Rectal smooth muscle tissue (tissue), 1 donor: ENCODE measurements at regions not wholly inside any gene's neighbourhood (a gene's known extent, or its start where the extent isn't known, plus 50 kb on each side); places are given as distances from the start of the nearest gene placed in this dataset.
"Not testable (repeated sequence)": the region's sequence is repeated elsewhere in the genome, so short reads cannot be mapped to it uniquely, and the experiment has no call there.

Source experiments
- H3K27ac ChIP-seq: one replicate; pipeline ENCODE4 v1.7.0; 2013; ENCODE audit warnings: low read depth, low read length, inconsistent platforms
- H3K27me3 ChIP-seq: one replicate; pipeline ENCODE4 v1.7.0; 2013; ENCODE audit warnings: low read length; ENCODE audit not compliant: control insufficient read depth, insufficient read depth
- H3K36me3 ChIP-seq: one replicate; pipeline ENCODE4 v1.7.0; 2013; ENCODE audit warnings: low read length; ENCODE audit not compliant: control insufficient read depth, insufficient read depth
- H3K4me1 ChIP-seq: one replicate; pipeline ENCODE4 v1.7.0; 2013; ENCODE audit warnings: low read length; ENCODE audit not compliant: control insufficient read depth, insufficient read depth
- H3K4me3 ChIP-seq: one replicate; pipeline ENCODE4 v1.7.0; 2013; ENCODE audit warnings: low read length
- H3K9ac ChIP-seq: one replicate; pipeline ENCODE4 v1.7.0; 2013; ENCODE audit warnings: low read length

DNA sequence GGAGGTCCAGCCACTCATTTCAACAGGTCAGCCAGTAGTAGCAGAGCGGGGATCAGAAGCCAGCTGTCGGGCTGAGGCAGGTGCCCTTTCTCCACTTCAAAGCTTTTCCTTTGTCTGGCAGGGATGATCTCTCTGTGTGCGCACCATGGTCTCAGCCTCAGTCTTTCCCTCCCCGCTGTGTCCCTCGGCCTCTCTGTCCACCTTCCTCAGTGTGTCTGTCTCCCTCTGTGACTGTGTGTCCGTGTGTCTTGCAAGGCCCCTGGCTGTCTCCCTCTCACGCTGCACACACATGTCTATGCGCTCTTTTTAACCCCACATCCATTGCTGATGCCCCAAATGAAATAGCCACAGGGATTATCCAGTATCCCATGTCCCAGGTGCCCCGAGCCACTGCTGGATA lies 134.0 kb upstream of the ZNF469 start:
- not testable (repeated sequence) for H3K36me3 ChIP-seq, H3K27me3 ChIP-seq, H3K4me3 ChIP-seq, H3K9ac ChIP-seq, H3K27ac ChIP-seq, H3K4me1 ChIP-seq

DNA sequence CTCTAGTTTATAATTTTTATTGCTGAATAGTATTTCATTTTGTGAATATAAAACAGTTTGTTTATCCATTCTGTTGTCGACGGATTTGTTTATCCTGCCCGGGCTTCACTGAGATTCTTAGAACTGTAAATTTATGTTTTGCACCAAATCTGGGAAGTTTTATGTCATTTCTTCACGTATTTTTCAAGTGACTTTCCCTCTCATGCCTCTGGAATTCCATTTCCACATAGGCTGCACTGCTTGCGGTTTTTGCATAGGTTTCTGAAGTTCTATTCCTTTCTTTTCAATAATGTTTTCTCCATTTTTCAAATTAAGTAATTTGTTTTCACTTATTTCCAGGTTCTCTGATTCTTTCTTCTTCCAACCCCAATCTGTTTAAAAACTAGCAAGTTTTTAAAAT lies 132.4 kb upstream of the ZNF469 start:
- H3K4me1 ChIP-seq, H3K27me3 ChIP-seq, H3K36me3 ChIP-seq, H3K4me3 ChIP-seq, H3K27ac ChIP-seq, H3K9ac ChIP-seq: not testable (repeated sequence)

DNA sequence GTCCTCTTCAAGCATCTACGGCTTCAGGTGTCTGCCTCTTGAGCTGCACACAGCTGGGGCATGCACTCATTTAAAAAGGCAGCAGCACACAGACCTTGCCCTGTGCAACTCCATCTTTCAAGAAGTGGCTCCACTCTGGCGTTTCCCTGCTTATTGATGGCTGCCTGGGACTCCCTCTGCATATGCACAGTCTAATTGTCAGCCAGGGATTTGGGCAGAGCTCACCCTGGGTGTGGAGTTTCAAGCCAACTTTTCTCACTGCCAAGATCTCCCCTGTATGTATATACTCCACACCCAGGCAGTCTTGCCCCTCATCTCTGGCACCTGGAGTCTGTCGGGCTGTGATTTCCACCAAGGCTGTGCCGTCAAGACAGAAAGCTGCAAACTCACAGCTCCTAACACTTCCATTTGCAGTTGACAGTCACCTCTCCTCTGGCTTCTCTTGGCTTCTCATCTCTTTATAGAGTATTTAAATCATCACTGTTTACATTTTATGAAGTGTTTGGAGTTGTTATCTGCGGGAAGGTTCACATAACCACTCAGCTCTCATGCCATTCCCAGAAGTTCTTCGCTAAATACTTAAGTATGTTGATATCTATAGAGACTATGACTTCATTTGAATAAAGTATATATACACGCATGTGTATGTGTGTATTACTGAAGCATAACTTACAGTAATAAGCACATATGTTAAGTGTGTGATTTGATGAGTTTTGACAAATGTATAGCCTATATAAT lies 130.5 kb upstream of the ZNF469 start:
- H3K27me3 ChIP-seq, H3K36me3 ChIP-seq, H3K9ac ChIP-seq, H3K27ac ChIP-seq, H3K4me3 ChIP-seq, H3K4me1 ChIP-seq: not testable (repeated sequence)

DNA sequence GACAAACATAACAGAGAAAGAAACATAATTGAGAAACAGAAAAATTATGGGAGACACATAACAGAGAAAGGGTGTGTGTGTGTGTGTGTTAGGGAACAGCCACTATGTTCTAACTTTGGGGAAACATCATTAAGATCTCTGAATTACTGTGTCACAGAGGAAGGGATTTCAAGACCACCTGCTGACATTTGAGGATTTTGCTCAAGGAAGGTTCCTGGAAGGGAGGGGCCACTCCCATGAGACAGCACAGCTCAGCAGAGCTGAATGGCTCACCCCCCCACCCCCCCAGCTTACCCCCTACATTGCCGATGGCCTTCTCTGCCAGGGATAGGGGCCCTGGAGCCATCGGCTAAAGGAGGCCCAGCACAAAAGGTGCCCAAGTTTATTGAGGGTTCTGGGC lies 124.6 kb upstream of the ZNF469 start:
- H3K27ac ChIP-seq, H3K9ac ChIP-seq, H3K27me3 ChIP-seq, H3K4me1 ChIP-seq, H3K36me3 ChIP-seq, H3K4me3 ChIP-seq: not testable (repeated sequence)

DNA sequence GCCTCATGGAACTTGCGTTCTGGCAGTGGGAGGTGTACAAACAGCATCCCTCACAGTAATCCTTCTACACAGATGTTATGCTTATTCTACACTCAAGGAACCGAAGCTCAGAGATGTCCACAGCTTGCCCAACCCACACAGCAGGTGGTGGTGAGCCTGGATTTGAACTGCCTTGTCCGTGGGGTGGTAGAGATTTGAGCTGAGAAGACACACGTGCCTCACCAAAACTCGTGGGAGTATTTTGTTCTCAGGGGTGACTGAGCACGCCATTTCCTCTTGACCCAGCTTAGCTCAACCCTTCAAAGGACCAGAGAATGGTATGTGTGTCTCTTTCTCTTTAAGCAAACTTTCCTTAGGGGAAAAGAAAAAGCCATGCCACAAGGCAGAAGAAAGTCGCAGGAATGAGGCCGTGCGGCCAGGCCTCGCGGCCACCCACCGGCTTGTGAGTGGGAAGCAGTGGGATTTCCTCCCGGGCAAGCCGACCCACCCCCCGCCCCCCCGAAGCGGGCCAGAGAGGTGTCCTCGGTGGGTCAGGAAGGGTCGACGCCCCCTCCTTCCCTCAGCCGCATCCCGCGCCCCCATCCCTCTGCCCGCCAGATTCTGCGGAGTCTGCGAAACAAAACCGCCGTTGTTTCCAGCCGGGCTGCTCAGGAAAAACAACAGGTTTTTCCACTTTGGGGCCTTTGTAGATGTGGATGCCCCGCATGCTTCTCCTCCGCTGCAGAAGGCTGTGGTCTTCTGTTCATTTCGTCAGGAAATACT lies 123.8 kb upstream of the ZNF469 start:
- H3K36me3 ChIP-seq, H3K9ac ChIP-seq, H3K4me1 ChIP-seq, H3K27me3 ChIP-seq, H3K27ac ChIP-seq, H3K4me3 ChIP-seq: not testable (repeated sequence)

DNA sequence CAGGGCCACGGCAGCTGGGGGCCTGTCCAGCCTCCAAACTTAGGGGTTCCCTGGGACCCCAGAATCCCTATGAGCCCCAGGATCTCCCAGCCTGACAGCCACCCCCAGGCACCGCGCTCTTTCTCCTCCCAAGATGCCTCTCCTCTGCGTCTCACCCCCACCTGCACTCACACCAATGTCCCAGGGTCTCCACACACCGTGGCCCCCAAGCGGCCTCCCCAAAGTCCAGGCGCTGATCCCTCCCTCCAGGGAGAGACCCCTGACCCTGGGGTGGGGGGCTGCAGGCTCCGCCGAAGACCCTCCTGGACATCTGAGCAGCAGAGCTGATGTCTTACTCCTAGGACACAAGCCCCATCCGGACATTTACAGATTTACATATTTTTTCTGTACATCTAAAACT lies 123.2 kb upstream of the ZNF469 start:
- not testable (repeated sequence) for H3K4me3 ChIP-seq, H3K4me1 ChIP-seq, H3K27ac ChIP-seq

DNA sequence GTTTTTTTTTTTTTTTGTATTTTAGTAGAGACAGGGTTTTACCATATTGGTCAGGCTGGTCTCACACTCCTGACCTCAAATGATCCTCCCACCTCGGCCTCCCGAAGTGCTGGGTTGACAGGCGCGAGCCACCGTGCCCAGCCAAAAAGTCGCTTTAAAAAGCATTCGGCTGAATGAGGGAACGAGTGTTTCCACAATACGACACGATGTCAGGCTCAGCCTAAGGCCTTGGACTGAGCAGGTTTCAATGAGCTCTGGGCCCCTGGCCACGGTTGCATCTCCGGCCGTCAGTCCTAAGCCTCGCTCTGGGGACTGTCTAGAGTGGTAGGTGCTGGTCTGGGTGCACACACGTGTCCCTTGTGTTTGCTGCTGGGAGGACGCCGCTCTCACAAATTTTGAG lies 122.6 kb upstream of the ZNF469 start:
- not testable (repeated sequence) for H3K36me3 ChIP-seq, H3K4me1 ChIP-seq, H3K9ac ChIP-seq, H3K27ac ChIP-seq, H3K27me3 ChIP-seq, H3K4me3 ChIP-seq

More for the DNA sequence above, 123.2 kb upstream of the ZNF469 start:
- not testable (repeated sequence) for H3K36me3 ChIP-seq, H3K27me3 ChIP-seq, H3K9ac ChIP-seq

DNA sequence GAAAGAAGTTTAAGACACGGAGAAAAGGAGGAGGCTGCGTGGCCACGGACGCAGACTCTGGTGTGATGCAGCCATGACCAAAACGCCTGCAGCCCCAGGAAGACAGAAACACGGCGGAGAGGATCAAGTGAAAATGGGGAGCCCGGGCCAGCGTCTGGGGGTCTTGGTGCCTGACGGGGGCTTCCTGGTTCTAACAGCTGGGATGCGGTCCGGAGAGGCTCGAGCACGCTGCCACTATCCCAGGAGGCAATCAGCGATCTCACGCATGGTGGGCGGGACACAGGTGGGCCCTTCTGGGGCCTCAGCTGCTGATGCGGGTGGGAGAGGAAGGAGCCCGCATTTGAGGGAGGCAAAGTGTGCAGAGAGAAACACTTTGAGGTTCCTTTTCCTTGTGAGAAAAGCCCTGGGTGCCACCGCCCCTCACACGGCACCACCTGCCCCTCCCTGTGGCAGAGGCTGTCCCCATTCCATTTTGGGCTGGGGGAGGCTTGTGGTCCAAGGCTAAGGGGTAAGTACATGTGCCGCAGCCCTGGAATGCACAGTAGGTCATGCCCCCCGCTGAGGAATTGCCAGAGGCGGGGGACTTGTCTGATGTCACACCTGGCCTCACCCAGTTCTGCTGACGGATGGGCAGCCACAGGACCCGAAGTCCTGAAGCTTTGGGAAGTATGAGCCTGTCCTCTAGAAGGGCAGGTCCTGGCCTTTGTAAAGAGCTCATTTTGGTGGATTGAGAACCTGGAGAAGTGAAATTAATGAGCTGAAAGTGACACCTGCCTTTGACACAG lies 121.7 kb upstream of the ZNF469 start:
- H3K4me3 ChIP-seq, H3K27ac ChIP-seq, H3K9ac ChIP-seq, H3K36me3 ChIP-seq, H3K27me3 ChIP-seq: not testable (repeated sequence)
- H3K4me1 ChIP-seq, result peaks cover 12% of the 10 kb centered on the region

DNA sequence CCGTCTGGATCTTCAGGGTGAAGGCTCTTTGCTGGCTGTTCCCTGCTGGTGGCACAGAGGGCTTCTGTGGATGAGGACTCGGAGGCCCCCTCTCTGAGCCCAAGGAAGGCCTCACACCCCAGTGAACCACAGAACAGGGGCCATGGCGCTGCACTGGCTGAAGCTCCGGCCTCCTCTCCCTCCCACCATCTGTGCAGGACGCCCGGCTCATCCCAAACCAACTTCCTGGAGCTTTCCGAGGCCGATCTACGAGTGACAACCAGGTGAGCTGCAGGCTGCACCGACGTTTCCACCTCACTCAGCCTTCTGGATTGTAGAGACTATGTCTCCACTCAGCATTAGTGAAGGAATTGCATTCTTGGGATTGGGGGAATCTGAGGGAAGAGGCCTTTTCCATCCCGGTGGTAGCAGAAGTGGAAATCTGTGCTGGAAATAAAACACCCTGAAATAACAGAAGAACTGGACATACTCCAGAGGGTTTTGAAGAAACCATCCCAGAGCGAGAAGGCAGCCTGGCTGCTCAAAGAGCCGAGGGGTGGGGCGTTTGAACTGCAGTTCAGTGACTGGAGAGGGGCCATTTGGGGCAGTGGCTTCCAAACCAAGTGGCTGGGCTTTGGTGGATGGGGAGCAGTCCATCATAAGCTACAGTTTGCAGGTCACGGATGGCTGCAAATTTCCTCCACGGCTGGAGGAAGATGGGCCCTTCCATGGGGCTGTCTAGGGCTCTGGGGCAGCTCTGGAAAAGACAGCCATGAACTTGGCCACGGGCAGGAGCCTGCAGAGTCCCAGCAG lies 120.7 kb upstream of the ZNF469 start:
- not testable (repeated sequence) for H3K27ac ChIP-seq, H3K27me3 ChIP-seq, H3K9ac ChIP-seq, H3K4me3 ChIP-seq, H3K36me3 ChIP-seq
- H3K4me1 ChIP-seq, result peaks cover 12% of the 10 kb centered on the region

DNA sequence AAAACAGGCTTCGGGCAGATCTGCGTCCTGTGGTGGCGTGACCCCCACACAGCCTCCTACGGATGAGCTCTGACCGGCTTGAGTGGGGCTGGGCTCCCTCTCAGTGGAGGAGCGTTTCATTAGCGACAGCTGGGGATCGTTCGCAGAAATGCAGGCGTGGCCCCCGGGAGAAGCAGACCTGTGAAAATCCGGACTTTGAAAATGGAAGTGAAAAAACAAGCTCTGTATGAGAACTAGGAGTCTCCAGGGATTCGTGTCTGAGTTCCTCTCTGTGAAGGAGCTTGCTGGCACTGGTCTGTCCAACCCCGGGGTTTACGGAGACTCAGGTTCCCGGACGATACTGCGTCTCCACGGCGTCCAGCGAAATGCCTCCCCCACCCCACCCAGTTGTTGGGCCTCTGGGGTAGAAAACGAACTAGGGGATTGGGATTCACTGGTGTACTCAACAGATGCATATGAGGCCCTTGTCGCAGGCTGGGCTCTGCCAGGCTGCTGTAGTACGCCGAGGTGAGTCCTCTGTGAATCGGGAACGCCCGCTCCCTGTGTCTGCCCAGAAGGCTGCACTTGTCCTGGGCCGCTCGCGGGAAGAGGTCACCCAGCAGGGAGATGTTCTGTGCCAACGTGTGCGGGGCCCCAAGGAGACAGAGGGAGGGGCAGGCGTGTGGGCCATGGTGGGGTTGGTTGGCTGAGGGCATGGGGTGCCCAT lies 119.7 kb upstream of the ZNF469 start:
- not testable (repeated sequence) for H3K9ac ChIP-seq
- Histone ChIP-seq H3K27ac (peak overlapping the region; percentile 45), H3K4me1 (peaks cover 12% of the 10 kb centered on the region)

DNA sequence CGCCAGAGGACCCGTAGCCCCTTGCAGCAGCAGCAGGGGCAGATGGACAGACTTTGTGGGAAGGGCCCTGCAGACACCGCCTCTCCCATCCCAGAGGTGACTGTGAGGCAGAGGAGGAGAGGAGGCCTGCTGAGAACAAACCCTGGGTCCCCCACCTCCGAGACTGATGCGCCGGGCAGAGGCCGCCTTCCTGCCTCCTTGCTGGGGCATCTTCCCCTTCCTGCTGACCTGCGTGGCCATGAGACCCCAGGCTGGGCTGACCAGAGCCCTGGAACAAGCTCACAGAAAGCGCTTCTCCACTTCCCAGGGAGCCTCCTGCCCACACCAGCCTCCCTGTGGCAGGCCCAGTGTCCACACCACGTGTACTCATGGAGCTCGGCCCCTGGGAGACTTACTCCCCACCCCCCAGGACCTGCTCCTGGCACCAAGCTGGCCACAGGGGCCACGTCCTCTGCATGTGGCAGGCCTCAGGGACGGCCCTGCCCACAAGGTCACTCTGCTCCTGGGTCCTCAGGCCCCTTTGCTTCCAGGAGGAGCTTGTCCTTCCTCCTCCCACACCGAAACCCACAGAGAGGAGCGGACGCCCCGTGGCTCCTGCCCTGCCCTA lies 119.0 kb upstream of the ZNF469 start:
- H3K36me3 ChIP-seq, H3K9ac ChIP-seq, H3K27me3 ChIP-seq, H3K27ac ChIP-seq, H3K4me3 ChIP-seq: not testable (repeated sequence)
- H3K4me1 ChIP-seq, result peaks cover 12% of the 10 kb centered on the region

More for the DNA sequence above, 119.7 kb upstream of the ZNF469 start:
- not testable (repeated sequence) for H3K36me3 ChIP-seq, H3K27me3 ChIP-seq
- peak overlapping the region; percentile 5 for H3K4me3 ChIP-seq
